HL-60 (cell line): ENCODE measurements at regions not wholly inside any gene's neighbourhood (a gene's known extent, or its start where the extent isn't known, plus 50 kb on each side); places are given as distances from the start of the nearest gene placed in this dataset.

Experiments used
- DNase-seq, 2 experiments: peaks; one replicate each; pipeline ENCODE4 v3.0.0-alpha.2; 2010 to 2020; ENCODE audit warnings: low read depth in 1 of 2, low spot score in 1 of 2
- H3K27ac ChIP-seq: fragments of 250-450 bp; sonication (Bioruptor Pico); replicated peaks from 2 replicates; pipeline ENCODE4 v1.5.1; 2020; ENCODE audit warnings: mild to moderate bottlenecking, moderate library complexity
- H3K27me3 ChIP-seq: fragments of 250-450 bp; sonication (Bioruptor Pico); 2 replicates; pipeline ENCODE4 v1.5.1; 2021; ENCODE audit warnings: mild to moderate bottlenecking, moderate library complexity; ENCODE audit not compliant: insufficient read depth, poor library complexity, severe bottlenecking
- H3K4me3 ChIP-seq: replicated peaks from 2 replicates; pipeline ENCODE4 v1.5.1; 2011; ENCODE audit warnings: mild to moderate bottlenecking, control low read depth, low read length; ENCODE audit not compliant: insufficient read depth
- GABPA ChIP-seq: IDR thresholded peaks from 2 replicates; pipeline ENCODE4 v1.6.1; 2012; ENCODE audit warnings: low read depth
- POLR2AphosphoS5 ChIP-seq: IDR thresholded peaks from 2 replicates; pipeline ENCODE4 v1.6.1; 2012; ENCODE audit warnings: low read depth
- REST ChIP-seq: IDR thresholded peaks from 2 replicates; pipeline ENCODE4 v1.6.1; 2012; ENCODE audit warnings: low read depth; ENCODE audit not compliant: insufficient replicate concordance
- SPI1 ChIP-seq: IDR thresholded peaks from 2 replicates; pipeline ENCODE4 v1.6.1; 2012; ENCODE audit warnings: low read depth, mild to moderate bottlenecking, borderline replicate concordance
- TF ChIP-seq, protein P1 (sequence below): IDR thresholded peaks from one replicate; pipeline ENCODE4 v1.5.1; 2011; ENCODE audit warnings: low read length, control low read depth, inconsistent platforms; ENCODE audit not compliant: insufficient read depth

DNA sequence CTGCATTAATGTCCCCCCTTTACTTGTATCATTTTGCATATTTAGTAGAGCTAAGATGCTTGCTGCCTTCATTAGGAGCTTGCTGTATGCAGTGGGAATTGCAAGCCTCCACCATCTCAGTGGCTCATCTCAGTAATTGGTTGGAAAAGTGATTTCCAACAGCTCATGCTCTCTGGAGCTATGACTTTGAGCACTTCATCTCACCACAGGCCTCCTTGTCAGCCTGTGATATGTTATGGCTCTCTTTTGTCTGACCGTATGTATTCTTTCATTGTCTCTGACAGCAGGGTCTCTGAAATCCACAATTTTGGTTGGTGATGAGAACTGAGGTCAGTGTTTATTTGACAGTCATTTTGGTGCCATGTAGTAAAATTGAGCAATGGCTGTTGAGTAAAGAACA, 345.1 kb downstream of the FAT3 start:
- no peak overlapping the region for H3K27ac ChIP-seq
- no peak overlapping the region for H3K4me3 ChIP-seq
- TF ChIP-seq SPI1 (no peak), REST (no peak), POLR2AphosphoS5 (no peak), GABPA (no peak)
- TF ChIP-seq, protein P1, sequence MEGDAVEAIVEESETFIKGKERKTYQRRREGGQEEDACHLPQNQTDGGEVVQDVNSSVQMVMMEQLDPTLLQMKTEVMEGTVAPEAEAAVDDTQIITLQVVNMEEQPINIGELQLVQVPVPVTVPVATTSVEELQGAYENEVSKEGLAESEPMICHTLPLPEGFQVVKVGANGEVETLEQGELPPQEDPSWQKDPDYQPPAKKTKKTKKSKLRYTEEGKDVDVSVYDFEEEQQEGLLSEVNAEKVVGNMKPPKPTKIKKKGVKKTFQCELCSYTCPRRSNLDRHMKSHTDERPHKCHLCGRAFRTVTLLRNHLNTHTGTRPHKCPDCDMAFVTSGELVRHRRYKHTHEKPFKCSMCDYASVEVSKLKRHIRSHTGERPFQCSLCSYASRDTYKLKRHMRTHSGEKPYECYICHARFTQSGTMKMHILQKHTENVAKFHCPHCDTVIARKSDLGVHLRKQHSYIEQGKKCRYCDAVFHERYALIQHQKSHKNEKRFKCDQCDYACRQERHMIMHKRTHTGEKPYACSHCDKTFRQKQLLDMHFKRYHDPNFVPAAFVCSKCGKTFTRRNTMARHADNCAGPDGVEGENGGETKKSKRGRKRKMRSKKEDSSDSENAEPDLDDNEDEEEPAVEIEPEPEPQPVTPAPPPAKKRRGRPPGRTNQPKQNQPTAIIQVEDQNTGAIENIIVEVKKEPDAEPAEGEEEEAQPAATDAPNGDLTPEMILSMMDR, result no peak
- H3K27me3 ChIP-seq, result no peaks in the 10 kb centered on the region
- no peak for DNase-seq

- Histone ChIP-seq H3K27ac (no peak overlapping the region), H3K27me3 (no peaks in the 10 kb centered on the region), H3K4me3 (no peak overlapping the region)
- TF ChIP-seq POLR2AphosphoS5, result no peak
- no peak for TF ChIP-seq REST
- TF ChIP-seq GABPA, result no peak
- TF ChIP-seq, protein P1, result no peak
- TF ChIP-seq SPI1, result no peak
- DNase-seq, result no peak
Measured at GRCh38 chr11:92572559-92572958, 347.9 kb downstream of the FAT3 start.

DNA sequence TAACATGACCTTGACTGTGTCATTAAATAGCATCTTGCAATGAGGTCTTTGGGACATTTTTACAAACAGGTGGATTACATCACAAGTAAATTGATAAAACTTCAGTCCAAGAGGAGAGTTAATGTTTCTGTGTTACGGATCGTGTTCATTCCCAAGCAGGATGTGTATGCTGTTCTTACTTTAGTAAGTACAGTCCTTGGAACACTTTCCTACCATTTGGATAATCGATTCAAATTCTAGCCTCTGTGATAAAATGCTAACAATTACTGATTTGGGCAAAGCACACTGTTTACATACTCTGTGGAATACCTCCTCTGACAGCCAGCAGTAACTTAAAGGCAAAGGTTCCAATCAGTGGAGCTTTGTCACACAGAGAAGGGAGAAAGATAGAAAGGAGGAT, 351.7 kb downstream of the FAT3 start:
- DNase-seq, result no peak
- no peak overlapping the region for H3K4me3 ChIP-seq
- TF ChIP-seq POLR2AphosphoS5, result no peak
- no peak for TF ChIP-seq REST
- no peak for TF ChIP-seq SPI1
- H3K27ac ChIP-seq, result no peak overlapping the region
- no peaks in the 10 kb centered on the region for H3K27me3 ChIP-seq

- DNase-seq, result no peak
- no peak overlapping the region for H3K4me3 ChIP-seq
- TF ChIP-seq SPI1 (no peak), REST (no peak)
Measured at GRCh38 chr11:92580908-92581307, 356.3 kb downstream of the FAT3 start.

More at GRCh38 chr11:92580908-92581307, 356.3 kb downstream of the FAT3 start:
- Histone ChIP-seq H3K27me3 (no peaks in the 10 kb centered on the region), H3K27ac (no peak overlapping the region)
